ENCODE measurements at regions not wholly inside any gene's neighbourhood (a gene's known extent, or its start where the extent isn't known, plus 50 kb on each side); places are given as distances from the start of the nearest gene placed in this dataset.

GRCh38 chr11:90919332-90919731 is 696.5 kb upstream of the CHORDC1 start:
- no peaks in the 10 kb centered on the region for H3K27me3 Mint-ChIP-seq (ENCODE audit: low read depth, poor library complexity)
- no peak overlapping the region for H3K27ac Mint-ChIP-seq
- DNase-seq: no peak
- no peaks in the 10 kb centered on the region for H3K36me3 Mint-ChIP-seq (ENCODE audit: low read depth)
- H3K4me1 Mint-ChIP-seq: no peaks in the 10 kb centered on the region
- no peak for TF ChIP-seq CTCF (IDR thresholded peaks at IDR 0.05)
- no peaks in the 10 kb centered on the region for H3K9me3 Mint-ChIP-seq
- H3K4me3 Mint-ChIP-seq: no peak overlapping the region

GRCh38 chr11:90916706-90917105 is 693.9 kb upstream of the CHORDC1 start:
- Mint-ChIP-seq H3K36me3 (ENCODE audit: low read depth) (no peaks in the 10 kb centered on the region), H3K4me3 (no peak overlapping the region), H3K27me3 (ENCODE audit: low read depth, poor library complexity) (no peaks in the 10 kb centered on the region), H3K9me3 (no peaks in the 10 kb centered on the region), H3K4me1 (no peaks in the 10 kb centered on the region), H3K27ac (no peak overlapping the region)
- no peak for TF ChIP-seq CTCF (IDR thresholded peaks at IDR 0.05)
- no peak for DNase-seq

- no peaks in the 10 kb centered on the region for H3K4me1 Mint-ChIP-seq
- H3K27ac Mint-ChIP-seq: no peak overlapping the region
- TF ChIP-seq CTCF (IDR thresholded peaks at IDR 0.05): no peak
- H3K36me3 Mint-ChIP-seq (ENCODE audit: low read depth): no peaks in the 10 kb centered on the region
- H3K27me3 Mint-ChIP-seq (ENCODE audit: low read depth, poor library complexity): no peaks in the 10 kb centered on the region
- no peaks in the 10 kb centered on the region for H3K9me3 Mint-ChIP-seq
- H3K4me3 Mint-ChIP-seq: no peak overlapping the region
- DNase-seq: no peak
These were observed 690.4 kb upstream of the CHORDC1 start for GRCh38 chr11:90913131-90913668.

- Mint-ChIP-seq H3K36me3 (ENCODE audit: low read depth) (no peaks in the 10 kb centered on the region), H3K27ac (no peak overlapping the region), H3K27me3 (ENCODE audit: low read depth, poor library complexity) (no peaks in the 10 kb centered on the region), H3K9me3 (no peaks in the 10 kb centered on the region), H3K4me1 (no peaks in the 10 kb centered on the region), H3K4me3 (no peak overlapping the region)
- TF ChIP-seq CTCF (IDR thresholded peaks at IDR 0.05): no peak
- no peak for DNase-seq
These were observed 689.8 kb upstream of the CHORDC1 start for GRCh38 chr11:90912631-90913030.

- no peaks in the 10 kb centered on the region for H3K27me3 Mint-ChIP-seq (ENCODE audit: low read depth, poor library complexity)
- H3K9me3 Mint-ChIP-seq: no peaks in the 10 kb centered on the region
- no peaks in the 10 kb centered on the region for H3K4me1 Mint-ChIP-seq
- no peak for TF ChIP-seq CTCF (IDR thresholded peaks at IDR 0.05)
- H3K27ac Mint-ChIP-seq: no peak overlapping the region
- H3K4me3 Mint-ChIP-seq: no peak overlapping the region
- H3K36me3 Mint-ChIP-seq (ENCODE audit: low read depth): no peaks in the 10 kb centered on the region
- DNase-seq: no peak
These were observed 688.3 kb upstream of the CHORDC1 start for GRCh38 chr11:90911192-90911591.

GRCh38 chr11:90908074-90908473 is 685.2 kb upstream of the CHORDC1 start:
- Mint-ChIP-seq H3K36me3 (ENCODE audit: low read depth) (no peaks in the 10 kb centered on the region), H3K27me3 (ENCODE audit: low read depth, poor library complexity) (no peaks in the 10 kb centered on the region), H3K4me3 (no peak overlapping the region), H3K9me3 (no peaks in the 10 kb centered on the region), H3K4me1 (no peaks in the 10 kb centered on the region), H3K27ac (no peak overlapping the region)
- no peak for DNase-seq
- TF ChIP-seq CTCF (IDR thresholded peaks at IDR 0.05): no peak

Measured in nephron progenitor cell (in vitro differentiated cells).